HG03439 (cell line): ENCODE measurements at regions not wholly inside any gene's neighbourhood (a gene's known extent, or its start where the extent isn't known, plus 50 kb on each side); places are given as distances from the start of the nearest gene placed in this dataset.

Experiments
- ATAC-seq: cut with Tn5 transposase; IDR thresholded peaks from one replicate; pipeline ENCODE4 v1.9.1; 2021; ENCODE audit warnings: mild to moderate bottlenecking, moderate library complexity; ENCODE audit not compliant: unreplicated experiment

DNA sequence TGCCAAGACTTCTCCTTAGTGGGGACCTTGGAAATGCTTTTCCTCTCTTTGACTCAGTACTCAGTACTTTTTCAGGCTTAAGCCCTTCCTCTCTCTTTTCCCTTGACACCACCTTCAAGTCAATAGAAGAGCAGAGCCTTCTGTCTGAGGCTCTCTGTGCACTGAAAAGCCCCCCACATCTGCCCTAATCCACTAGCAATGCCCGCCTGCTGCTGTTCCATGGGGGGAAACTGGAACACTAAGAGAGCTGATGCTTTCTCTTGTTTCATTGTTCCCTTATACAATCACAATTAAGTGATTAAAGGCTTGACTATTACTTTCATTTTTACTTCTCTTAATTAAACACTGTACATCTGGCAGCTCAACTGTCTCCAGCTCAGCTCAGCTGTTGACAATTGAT is 254.5 kb downstream of the SLITRK6 start:
- no peak for ATAC-seq

DNA sequence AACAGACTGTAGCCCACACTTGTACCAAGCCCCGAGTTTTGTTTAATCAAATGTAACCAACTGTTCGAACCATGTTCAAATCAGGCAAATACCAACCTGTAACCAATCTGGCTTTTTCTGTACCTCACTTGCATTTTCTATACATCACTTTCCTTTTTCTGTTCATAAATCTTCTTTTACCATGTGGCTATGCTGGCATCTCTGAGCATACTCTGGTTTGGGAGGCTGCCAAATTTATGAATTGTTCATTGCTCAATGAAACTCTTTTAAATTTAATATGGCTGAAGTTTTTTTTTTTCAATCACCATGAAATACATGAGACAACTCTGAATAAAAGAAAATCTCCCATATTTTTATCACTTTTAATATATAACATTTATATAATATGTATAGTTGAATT is 256.1 kb downstream of the SLITRK6 start:
- no peak for ATAC-seq

DNA sequence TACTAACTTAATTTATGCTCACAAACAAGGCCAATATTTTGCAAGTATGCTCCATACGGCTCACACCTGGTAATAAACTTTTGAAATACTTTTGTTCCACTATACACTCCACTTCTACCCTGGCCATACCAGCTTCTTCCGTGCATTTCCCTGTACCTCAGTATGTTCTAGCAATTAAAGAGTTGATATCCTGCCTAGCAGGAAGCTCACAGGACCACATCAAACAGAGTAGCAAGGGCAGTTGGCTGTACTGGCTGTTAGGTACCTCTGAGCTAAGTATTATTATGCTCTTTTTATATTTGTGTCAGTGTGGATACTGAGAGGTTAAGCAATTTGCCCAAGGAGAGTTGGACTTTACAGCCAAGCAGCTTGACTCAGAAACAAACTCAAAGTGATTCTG is 257.7 kb downstream of the SLITRK6 start:
- no peak for ATAC-seq

DNA sequence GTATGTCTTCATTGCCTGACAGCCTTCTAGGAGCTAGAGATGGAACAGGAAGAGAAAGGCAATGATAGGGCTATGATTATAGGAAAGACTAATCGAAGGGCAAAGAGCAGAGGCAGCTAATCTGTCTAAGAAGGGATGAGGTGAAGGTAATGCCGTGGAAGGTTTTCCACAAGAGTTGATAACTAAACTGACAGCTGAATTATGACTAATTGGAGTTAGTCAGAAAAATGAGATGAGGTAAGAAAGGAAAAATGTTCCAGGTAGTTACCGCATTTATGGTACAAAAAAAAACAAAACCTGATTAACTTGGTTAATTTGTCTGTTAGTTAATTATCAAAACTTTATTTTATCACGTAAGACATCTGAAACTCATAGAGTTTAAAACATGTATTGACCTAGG is 260.3 kb downstream of the SLITRK6 start:
- ATAC-seq = no peak

DNA sequence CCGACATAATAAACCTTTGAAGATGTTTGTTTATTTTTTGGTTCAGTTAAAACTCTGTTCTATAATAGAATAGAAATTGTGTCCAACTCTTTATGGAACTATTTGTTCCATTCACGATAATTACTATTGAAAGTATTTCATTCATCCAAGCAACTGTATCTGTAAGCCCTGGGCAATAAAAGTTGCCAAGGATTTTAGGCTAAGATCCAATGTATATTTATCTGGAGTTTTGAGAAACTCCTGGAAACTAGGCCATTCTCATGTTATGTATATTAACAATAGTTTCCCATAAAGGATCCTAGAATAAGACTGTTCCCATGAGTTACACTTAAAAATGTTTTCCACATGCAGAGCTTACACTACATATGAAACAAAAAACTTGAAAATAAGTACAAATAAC is 261.6 kb downstream of the SLITRK6 start:
- no peak for ATAC-seq

DNA sequence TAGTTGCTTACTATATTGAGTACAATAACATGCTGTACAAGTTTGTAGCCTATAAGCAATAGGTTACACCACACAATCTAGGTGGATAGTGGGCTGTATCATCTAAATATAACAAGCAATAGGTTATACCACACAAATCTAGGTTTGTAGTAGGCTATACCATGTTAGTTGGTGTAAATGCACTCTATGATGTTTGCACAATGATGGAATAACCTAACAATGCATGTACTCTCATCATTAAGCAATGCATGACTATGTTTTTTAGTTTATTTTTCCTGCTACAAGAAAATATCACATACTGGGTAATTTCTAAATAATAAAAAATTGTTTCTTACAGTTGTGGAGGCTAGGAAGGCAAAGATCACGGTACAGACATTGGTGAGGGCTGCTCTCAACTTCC is 262.5 kb downstream of the SLITRK6 start:
- ATAC-seq = no peak

DNA sequence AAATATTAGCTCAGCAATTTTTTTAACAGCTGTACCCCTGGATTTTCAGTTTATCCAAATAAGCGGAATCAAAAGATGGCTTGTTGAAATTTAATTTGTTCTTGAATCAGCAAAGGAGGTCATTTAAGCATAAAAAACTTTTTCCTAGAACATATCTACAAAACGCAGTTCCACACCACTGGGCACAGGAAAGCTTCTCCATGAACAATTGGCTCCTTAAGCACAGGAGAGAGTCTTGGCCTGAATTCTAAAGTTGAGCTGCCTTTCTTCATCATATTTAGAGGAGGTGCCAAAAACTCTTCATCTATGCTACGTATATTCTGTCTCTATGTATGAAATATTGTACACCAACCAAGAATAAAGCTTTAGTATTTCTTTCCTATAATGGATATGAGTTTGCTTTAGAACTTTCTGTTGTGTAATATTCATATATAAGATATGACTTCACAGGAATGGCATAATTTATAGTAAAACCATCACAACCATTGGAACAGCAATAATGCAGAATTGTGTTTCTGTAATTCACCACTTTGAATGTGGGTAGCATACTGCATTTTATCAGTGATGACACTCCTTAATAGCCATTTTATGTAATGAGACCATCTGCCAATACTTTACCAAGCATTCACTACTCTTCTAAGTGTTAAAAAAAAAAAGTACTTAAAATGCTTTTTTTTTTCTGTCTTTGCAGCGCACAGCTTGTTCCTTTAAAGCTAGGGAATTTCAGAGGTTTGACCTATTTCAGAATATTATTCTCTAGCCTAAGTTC is 263.7 kb downstream of the SLITRK6 start:
- no peak for ATAC-seq

DNA sequence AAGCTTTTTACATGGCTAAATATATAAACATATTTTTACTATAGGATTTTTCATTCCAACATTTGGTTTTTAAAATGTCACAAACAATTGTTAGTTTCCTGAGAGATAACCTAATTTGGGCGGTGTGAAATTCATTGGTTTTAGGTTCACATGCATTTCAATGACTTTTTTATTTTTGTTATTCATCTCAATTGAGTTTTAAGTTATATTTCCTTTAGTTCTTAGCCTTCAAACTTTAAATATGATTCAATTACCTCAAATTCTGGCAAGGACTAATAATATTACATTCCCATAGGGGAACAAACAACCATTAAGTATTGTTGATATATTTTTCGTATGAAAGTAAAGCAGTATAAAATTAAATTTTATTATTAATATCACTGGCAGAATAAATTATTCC is 265.3 kb downstream of the SLITRK6 start:
- no peak for ATAC-seq

DNA sequence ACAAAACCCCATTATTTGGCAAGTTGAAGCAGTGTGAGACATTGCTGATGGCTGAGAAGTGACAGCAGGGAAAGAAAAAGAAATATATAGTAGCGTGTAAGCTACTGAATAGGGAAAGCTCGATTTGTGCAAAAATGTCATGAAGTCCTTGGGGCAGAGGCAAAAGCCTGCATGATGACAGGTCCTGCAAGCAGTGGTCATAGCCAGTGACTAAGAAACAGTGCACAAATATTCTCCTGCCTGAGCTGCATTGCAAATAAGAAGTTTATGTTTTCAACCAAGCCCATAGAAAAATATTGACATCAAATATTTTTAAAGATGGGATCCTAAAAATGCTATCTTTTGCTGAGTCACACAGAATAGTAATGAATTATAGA is 270.0 kb downstream of the SLITRK6 start:
- ATAC-seq = no peak

DNA sequence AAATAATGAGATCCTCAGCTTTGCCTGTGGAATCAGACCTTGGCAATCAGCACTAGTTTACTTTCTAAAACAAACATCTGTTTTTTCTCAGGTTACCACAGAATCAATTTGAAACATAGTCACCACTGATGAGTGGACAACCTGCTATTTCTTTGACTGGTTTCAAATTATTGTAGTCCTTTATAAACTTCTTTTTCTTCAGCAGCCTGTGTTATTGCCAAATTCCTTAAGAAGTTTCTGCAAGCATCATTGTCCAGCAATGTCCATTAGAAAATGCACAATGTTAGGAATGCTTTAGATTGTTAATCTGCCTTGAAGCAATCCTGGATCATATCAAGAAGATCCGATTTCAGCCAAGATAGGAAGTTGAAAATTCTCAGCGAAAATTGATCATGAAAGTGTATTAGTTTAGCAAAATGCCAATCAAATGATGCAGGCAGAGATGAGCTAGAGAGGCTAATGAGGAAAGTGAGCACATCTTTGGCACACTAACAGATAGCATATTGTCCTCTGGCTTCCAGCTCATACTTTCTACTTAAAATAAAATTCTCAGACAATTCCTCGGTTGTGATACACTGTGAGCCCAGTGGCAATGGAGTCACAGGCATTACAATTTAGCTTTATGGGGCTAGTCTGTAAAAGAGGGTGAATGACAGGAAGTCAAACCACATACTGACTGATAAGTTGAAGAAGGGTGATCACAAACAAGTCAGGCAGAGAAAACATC is 270.6 kb downstream of the SLITRK6 start:
- ATAC-seq = no peak

DNA sequence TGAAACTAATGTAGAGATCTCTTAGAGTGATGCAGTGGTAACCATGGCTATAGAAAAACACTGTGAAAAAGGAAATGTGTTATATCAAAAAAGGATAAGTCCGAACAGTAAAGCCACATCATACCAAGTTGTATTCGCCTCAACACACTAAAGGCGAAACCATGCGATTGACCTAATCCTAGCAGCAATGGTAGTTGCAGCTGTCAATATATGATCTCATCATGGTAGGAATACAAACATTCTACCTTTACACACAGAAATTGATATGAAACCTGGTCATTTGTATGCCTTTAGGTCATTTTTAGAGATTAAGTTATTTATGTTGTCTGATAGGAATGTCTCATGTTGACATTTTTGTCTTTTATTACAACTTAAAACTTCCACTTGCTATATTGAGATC is 271.9 kb downstream of the SLITRK6 start:
- no peak for ATAC-seq

DNA sequence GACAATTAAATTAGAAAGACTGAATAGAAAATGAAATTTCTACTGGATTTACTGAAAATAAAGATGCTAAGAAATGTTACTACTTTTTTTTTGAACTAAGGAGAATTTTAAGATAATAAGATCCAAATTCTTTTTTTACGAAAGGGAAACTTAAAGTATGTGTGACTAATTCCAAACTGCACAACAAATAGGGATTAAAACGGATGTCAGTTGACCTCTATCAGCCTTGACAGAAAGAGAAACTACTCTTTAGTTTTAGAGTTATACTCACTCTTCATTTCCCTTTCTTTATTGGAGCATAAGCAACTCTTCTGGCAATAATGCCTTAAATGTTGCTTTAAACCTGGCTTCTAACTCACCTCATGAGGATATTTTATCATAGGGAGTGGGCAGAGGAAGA is 273.8 kb downstream of the SLITRK6 start:
- no peak for ATAC-seq

DNA sequence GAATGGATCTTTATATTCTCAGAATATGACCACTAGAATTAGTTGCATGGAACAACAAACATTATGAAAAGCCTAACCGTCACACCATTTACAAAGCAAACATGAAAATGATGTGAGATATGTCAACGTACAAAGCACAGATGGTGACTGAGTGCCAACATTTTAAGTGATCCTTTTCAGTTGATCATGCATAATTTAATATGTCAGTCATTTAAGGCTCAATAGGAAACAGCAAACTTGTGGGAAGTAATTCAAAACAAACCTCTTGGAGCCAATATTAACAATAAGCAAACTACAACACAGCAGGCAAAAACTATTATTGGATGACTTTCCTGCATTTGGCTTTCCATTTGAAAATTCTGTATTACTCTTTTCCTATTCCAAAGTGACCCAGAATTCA is 277.6 kb downstream of the SLITRK6 start:
- no peak for ATAC-seq

DNA sequence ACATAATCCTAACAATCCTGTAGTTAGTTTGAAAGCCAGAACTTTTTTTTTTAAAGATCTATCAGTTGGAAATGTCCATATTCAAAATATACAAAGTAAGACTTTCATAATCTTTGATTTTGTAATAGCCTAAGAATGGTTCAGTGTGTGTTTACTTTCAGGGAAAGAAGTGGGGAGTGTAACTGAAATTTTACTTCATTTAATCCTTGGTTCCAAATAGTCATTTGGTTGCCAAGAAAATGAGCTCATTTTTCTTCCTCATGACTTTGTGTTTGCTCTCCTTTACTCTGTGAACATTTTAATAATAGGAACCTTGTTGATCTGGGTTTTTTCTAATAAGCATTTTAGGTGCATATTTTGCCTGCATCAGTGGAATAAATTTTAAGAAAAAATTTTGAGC is 278.8 kb downstream of the SLITRK6 start:
- no peak for ATAC-seq

DNA sequence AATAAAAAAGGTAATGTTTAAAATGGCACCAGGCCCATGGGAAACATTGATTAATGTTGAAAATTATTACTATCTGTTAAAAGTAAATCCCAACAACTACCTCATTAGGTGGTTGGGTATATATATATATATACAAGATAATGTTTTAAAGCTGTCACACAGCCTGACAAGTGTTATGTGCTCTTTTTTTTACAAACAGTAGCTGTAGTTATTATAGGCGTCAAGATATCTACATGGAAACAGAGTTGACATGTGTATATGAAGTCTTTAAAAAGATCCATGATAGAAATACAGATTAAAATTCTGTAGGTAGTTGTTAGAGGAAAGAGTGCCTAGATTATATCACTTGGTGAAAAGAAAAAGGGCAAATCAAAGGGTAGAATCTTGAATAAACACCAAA is 279.9 kb downstream of the SLITRK6 start:
- no peak for ATAC-seq

DNA sequence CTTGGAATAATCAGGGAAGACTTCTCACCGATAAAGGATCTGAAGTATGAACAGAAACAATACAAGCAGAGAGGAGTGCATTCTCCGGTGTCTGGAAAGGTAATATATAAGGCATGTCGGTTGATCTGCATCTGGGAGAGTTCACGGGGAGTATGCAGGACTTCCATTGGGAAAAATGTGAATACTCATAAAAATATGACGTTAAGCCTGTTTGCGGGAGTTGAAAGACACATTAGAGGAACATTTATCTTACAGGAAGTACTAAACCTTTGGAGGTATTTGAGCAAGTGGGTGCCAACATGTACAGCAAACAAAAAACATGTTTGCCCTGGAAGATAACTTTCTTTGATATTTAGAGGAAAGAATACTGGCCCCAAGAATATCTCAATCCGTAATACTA is 286.8 kb downstream of the SLITRK6 start:
- no peak for ATAC-seq

DNA sequence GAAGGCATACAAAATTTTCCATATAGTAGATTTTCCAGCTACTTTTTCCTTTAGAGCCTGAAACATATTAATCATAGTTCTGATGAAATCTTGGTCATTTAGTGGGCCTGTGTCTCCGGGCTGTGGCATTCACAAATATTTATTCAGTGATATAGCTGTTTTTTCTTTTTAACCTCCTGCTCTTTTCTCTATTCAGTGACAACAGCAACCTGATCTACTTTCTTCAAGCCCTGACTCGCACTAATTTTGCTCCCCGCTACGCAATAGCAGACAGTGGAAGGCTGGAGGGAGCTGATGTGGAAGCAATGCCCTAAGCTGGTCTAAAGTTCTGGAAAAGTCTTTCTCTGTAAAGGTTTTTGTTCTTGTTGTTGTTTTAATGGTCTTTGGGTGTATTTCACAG is 289.7 kb downstream of the SLITRK6 start:
- ATAC-seq = no peak

DNA sequence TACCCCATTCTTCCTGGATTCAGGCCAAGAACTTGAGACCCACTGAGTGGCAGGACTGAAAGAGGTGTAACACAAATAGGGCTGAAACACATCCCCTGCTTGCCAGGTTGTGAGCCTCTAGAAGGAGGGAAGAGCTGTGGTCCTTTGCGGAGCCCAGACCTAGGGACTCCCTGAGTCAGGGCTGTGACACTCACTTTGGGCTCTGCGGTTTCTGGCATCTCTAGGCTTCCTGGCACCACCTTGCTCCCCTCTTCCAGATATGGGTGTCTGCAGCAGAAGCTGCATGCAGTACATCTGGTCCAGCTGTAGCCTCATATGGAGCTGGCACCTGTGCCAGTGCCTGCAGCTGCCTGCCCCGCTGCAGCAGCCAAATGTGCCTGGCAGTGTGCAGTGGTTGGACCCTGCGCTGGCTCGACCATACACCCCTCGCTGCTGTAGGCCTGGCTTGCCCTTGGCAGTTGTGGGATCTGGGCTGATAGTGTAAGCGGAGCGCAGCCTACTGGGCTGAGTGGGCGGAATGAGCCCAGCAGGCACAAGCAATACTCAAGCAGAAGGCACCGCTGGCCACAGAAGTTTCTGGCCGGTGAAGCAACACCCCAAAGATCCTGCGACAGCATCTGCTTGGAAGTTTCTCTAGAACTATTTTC is 290.4 kb downstream of the SLITRK6 start:
- no peak for ATAC-seq

DNA sequence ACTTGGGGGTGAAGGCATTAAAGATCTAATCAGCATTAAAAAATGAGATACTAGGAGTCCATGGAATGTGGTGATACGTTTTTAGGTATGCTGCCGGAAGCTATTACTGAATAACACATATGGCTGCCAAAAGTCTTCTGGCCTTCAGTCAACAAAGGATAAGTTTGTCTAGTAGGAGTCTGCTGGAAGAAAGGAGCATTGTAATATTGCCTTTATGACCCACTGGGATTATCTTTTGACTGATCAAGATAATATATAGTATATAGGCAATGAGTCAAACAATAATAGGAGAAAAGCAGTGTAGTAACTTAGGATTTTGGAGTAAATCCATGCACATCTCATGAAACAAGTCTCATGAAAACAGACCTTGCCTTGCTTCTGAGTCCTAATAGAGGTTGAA is 295.4 kb downstream of the SLITRK6 start:
- ATAC-seq = no peak

DNA sequence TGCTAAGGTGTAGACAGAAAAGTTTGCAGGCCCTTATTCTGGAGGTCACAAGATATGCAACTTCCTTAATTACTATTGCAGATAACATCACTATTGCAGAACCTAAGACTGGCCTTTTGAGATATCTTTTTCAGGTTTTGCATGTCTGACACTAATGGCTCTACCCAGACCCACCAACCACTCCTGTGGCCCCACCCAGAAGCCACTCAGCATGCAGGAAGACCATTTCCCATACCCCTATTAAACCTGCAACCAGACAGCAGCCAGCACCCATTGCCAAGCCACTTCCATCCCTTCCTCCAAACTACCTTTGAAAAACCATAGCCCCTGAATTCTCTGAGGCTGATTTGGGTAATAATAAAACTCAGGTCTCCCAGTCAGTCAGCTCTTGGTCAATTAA is 297.6 kb downstream of the SLITRK6 start:
- ATAC-seq = no peak

DNA sequence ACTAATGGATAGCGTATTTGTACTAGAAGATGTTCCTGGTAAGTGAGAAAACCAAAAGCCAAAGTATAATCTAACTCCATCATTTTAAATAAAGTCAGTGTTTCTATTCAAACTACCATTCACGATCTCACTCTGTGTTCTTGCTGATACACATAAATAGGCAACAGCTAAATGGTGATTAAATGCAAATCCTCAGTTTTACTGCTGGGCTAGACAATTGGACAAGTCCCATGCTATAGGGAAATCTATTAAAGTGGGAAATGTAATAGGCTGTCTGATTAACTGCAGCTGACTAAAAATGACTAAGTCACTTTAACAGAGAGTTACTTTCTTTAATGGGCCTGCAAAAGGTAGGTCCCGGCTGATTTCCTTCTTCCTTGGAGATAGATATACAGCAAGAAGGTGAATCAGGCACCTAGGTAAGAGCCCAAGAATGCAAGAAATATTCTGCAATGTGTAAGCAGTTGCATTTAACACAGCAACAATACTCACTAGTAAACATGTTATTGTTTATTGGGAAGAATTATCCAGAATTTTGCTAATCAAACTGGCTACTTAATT is 298.4 kb downstream of the SLITRK6 start:
- ATAC-seq = no peak

DNA sequence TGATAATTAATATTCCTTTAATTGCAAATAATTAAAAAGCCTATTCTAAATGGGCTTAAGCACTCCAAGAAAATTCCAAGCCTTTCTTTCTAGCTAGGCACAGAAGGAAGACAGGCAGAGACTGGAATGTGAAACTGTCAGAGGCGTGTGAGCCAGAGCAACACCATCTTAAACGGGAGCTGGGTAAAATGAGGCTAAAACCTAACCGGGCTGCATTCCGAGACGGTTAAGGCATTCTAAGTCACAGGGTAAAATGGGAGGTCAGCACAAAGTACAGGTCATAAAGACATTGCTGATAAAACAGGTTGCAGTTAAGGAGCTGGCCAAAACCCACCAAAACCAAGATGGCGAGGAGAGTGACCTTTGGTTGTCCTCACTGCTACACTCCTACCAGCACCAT is 300.4 kb downstream of the SLITRK6 start:
- ATAC-seq = no peak
